ENCODE measurements at regions not wholly inside any gene's neighbourhood (a gene's known extent, or its start where the extent isn't known, plus 50 kb on each side); places are given as distances from the start of the nearest gene placed in this dataset.

DNA sequence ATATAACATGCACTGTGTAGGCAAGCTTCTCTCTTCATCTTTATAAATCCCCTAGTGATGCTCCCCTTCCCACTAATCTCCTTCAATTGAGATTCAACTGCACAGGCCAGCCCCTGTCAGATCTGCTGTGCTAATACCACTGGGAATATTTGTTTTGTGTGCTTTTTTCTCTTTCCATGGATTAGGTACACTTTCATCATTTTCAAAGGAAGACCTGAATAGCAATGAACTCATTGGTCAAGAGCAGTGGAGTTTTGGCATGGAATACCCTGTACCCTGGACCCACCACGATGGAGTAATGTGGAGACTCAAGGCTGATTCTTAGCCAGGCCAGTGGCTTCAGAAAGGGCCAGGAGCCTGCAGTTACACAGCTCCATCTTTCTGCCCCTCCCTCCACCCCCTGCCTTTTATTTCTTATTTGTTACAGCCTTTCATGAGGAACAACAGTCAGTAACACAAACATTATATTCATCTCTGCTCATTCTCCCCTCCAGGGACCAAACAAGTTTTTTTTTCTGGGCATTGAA is 75.4 kb upstream of the KCNG1 start:
- H3K27me3 ChIP-seq (ENCODE audit: low read depth) = peaks cover 23% of the 10 kb centered on the region
- DNase-seq (no peak), ATAC-seq (no peak)
- intact Hi-C loops (cut with DNase I) = no loop called here
- TF ChIP-seq, protein P1, sequence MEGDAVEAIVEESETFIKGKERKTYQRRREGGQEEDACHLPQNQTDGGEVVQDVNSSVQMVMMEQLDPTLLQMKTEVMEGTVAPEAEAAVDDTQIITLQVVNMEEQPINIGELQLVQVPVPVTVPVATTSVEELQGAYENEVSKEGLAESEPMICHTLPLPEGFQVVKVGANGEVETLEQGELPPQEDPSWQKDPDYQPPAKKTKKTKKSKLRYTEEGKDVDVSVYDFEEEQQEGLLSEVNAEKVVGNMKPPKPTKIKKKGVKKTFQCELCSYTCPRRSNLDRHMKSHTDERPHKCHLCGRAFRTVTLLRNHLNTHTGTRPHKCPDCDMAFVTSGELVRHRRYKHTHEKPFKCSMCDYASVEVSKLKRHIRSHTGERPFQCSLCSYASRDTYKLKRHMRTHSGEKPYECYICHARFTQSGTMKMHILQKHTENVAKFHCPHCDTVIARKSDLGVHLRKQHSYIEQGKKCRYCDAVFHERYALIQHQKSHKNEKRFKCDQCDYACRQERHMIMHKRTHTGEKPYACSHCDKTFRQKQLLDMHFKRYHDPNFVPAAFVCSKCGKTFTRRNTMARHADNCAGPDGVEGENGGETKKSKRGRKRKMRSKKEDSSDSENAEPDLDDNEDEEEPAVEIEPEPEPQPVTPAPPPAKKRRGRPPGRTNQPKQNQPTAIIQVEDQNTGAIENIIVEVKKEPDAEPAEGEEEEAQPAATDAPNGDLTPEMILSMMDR (IDR thresholded peaks at IDR 0.05) = no peak
- H3K4me3 ChIP-seq = no peak overlapping the region
- no peaks in the 10 kb centered on the region for H3K36me3 ChIP-seq
- H3K27ac ChIP-seq = no peak overlapping the region
- H3K9me3 ChIP-seq = no peaks in the 10 kb centered on the region
- H3K4me1 ChIP-seq = no peaks in the 10 kb centered on the region

DNA sequence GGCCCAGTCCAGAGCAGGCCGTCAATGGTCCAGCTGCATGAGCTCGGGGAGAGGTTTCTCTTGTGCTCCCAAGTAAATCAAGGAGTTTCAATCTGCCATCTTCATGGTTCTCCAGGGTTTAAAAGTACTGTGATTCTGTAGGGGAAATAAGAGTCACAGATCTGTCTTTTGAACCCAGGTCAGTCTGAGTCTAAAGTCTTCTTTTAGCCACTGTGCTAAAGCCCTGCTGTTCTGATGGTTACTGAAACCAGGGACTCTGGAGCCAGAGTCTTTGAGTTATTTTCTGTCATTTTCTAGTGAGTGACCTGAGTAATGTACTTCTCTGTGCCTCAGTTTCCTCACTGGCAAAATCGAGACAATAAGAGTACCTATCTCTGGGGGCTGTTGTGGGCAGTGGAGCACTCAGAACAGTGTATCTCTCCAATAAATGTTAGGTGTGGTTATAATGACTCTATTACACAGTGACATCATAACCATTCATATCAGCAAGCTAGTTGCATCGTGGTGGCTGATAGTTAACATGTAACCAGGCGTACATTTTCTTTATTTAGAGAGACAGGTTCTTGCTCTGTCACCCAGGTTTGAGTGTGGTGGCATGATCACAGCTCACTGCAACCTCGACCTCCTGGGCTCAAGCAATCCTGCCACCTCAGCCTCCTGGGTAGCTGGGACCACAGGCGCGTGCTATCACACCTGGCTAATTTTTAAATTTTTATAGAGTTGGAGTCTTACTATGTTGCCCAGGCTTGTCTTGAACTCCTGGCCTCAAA is 74.6 kb upstream of the KCNG1 start:
- TF ChIP-seq, protein P1 (IDR thresholded peaks at IDR 0.05) = no peak
- intact Hi-C loops (cut with DNase I) = no loop called here
- DNase-seq (no peak), ATAC-seq (no peak)
- H3K4me1 ChIP-seq = no peaks in the 10 kb centered on the region
- no peaks in the 10 kb centered on the region for H3K36me3 ChIP-seq
- H3K4me3 ChIP-seq = no peak overlapping the region
- no peaks in the 10 kb centered on the region for H3K9me3 ChIP-seq
- H3K27me3 ChIP-seq (ENCODE audit: low read depth) = peaks cover 27% of the 10 kb centered on the region
- H3K27ac ChIP-seq = no peak overlapping the region

DNA sequence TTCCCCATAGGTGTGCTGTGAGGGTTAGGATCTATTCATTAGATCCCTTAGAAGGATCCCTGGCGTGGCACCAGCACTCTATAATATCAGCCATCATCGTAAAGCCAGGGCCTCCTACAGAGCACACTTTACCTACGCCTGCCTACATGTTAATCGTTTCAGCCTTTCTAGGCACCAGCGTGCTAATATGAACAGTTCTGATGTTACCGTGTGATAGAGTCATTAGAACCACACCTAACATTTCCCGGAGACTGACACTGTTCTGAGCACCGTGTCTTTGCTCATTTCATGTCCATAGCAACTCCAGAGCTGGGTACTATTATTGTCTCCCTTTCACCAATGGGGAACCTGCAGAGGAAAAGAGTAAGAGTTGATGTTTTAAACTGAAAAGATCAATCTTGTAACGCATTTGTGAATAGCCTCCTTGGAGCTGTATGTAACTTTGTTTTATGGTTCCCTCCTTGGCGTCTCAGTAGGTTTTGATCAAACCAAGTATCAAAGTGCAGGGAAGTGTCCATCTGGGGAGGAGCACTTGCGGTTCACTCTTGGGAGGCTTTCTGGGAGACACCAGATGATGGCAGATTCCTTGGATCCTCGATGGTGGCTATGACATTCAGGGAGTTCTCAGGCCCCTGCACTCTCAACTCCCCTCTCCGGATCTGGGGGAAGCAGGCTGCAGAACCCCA is 73.8 kb upstream of the KCNG1 start:
- intact Hi-C loops (cut with DNase I) = no loop called here
- TF ChIP-seq, protein P1 (IDR thresholded peaks at IDR 0.05) = no peak
- peaks cover 27% of the 10 kb centered on the region for H3K27me3 ChIP-seq (ENCODE audit: low read depth)
- ATAC-seq (no peak), DNase-seq (no peak)
- no peak overlapping the region for H3K27ac ChIP-seq
- H3K4me3 ChIP-seq = no peak overlapping the region
- H3K4me1 ChIP-seq = no peaks in the 10 kb centered on the region
- H3K36me3 ChIP-seq = no peaks in the 10 kb centered on the region
- H3K9me3 ChIP-seq = no peaks in the 10 kb centered on the region

- no peaks in the 10 kb centered on the region for H3K36me3 ChIP-seq
- ATAC-seq (no peak), DNase-seq (no peak)
- no peak overlapping the region for H3K27ac ChIP-seq
- H3K27me3 ChIP-seq (ENCODE audit: low read depth) = peaks cover 34% of the 10 kb centered on the region
- H3K4me1 ChIP-seq = no peaks in the 10 kb centered on the region
- H3K4me3 ChIP-seq = no peak overlapping the region
- TF ChIP-seq, protein P1 (IDR thresholded peaks at IDR 0.05) = no peak
- intact Hi-C loops (cut with DNase I) = no loop called here
- no peaks in the 10 kb centered on the region for H3K9me3 ChIP-seq
Measured at GRCh38 chr20:51095633-51096521, 73.0 kb upstream of the KCNG1 start.

GRCh38 chr20:51094221-51094620 is 71.3 kb upstream of the KCNG1 start:
- Histone ChIP-seq H3K4me3 (no peak overlapping the region), H3K36me3 (no peaks in the 10 kb centered on the region), H3K27me3 (ENCODE audit: low read depth) (peaks cover 47% of the 10 kb centered on the region), H3K9me3 (no peaks in the 10 kb centered on the region), H3K27ac (no peak overlapping the region), H3K4me1 (no peaks in the 10 kb centered on the region)
- ATAC-seq = no peak
- intact Hi-C loops (cut with DNase I) = no loop called here
- TF ChIP-seq, protein P1 (IDR thresholded peaks at IDR 0.05) = no peak
- DNase-seq = no peak

Data from lower lobe of right lung (tissue), 2 donors.